NCI-H1105 (cell line): ENCODE measurements at regions not wholly inside any gene's neighbourhood (a gene's known extent, or its start where the extent isn't known, plus 50 kb on each side); places are given as distances from the start of the nearest gene placed in this dataset.
A peak's percentile ranks its signal among the peaks of the same experiment; 100 is the strongest.

ENCODE experiments used
- DNase-seq: peaks from one replicate; lab custom pipeline; 2025; lab: John Stamatoyannopoulos, UW

DNA sequence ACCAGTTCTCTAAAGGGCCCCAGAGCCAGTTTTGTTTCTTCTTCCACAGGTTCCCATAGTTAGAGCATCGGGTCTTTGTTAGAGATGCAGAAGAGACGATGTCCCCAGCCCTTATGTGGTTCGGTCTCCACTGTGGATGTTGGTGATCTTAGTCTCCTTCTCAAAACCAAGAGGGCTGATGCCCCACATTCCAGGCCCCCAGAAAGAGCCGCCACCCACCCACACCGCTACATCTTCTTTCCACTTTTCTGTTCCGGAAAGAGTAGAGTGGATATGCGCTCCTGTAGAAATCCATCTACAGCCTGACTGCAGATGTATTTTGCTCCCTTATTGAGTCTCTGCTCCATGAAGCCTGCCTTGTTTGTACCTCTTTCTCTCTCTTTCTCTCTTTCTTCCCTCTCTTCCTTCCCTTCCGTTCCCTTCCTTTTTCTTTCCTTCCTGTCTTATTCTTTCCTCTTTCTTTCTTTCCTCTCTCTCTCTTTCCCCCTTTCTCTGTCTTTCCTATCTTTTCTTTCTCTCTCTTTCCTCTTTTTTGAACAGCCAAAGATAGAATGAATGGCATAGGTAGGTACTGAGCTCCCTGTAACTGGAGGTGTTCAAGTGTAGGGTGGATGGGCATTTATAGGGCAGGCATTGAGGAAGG is 224.3 kb downstream of the SEC14L1 start:
- DNase-seq: no peak

GRCh38 chr17:77365584-77366186 is 224.9 kb downstream of the SEC14L1 start:
- DNase-seq: no peak

DNA sequence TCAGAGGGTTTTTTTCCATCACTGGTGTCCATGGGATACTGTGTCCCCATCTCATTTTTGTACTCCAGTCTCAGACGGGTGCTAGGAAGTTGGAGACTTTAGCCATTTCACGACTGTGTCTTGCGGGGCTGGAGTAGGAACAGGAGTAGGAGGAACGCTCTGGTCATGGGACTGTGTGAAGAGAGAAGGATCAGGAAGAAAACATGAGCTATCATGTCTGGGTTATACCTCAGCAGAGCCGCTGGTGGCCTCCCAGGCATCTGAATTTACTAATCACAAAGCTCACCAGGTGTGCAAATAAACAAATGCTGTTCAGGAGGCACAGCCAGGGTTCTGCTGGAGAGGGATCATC is 225.4 kb downstream of the SEC14L1 start:
- no peak for DNase-seq

DNA sequence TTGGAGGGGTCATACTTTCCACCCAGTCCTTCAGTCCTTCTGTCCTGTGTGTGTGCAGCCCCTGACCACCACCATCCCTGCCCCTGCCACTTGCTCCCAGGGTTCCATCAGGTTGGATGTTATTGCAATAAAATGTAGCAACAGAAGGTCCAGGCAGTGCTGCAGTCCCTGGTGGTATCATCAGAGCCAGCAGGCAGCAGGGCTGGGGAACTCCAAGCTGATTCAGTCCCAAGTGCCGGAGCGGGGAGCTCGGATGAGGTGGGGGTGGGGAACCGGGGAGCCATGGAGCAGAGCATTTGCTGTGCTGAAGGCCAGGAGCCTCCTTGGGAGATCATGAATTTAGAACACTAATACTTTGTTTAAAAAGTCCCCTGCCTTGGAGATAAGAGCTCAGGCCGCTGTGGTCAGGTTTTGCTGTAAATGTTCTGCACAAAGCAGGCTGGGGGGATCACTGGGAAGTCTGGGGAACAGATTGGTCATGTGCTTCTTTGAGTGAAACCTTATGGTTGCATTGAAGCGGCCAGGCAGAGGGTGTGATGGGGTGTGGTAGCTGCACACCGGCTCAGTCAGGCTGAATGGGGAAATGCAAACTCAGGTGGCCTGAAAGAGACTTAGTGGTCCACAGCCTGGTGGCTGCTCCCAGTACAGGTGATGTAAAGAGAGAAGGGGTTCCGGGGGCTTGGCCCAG is 225.9 kb downstream of the SEC14L1 start:
- DNase-seq: no peak

DNA sequence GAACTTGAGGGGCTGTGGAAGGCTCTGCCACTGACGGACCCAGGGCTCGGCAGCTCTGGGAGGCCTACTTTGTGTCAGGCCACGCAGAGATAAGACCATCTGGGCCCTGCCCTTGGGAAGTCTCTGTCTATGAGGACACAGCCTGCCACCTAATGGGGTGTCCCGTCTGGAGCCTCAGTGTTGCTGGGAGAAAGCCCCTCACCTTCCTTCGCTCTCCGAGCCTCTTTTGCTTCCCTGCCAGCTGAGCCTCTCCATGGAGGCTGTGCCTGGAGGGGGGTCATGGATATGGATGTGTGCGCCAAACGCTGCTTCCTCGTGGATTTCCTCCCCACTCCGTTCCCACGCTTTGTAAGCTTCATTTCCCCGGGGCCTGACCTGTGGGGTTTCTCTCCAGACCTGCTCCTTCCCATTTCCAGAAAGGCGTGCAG is 228.8 kb downstream of the SEC14L1 start:
- no peak for DNase-seq

- DNase-seq: no peak
These were observed 229.8 kb downstream of the SEC14L1 start for GRCh38 chr17:77370586-77370985.

GRCh38 chr17:77371117-77371887 is 230.5 kb downstream of the SEC14L1 start:
- DNase-seq: no peak

- DNase-seq: no peak
These were observed 231.2 kb downstream of the SEC14L1 start for GRCh38 chr17:77371888-77372443.

- DNase-seq: peak; percentile 35
These were observed 231.9 kb downstream of the SEC14L1 start for GRCh38 chr17:77372444-77373298.

- no peak for DNase-seq
These were observed 232.8 kb downstream of the SEC14L1 start for GRCh38 chr17:77373299-77374169.

DNA sequence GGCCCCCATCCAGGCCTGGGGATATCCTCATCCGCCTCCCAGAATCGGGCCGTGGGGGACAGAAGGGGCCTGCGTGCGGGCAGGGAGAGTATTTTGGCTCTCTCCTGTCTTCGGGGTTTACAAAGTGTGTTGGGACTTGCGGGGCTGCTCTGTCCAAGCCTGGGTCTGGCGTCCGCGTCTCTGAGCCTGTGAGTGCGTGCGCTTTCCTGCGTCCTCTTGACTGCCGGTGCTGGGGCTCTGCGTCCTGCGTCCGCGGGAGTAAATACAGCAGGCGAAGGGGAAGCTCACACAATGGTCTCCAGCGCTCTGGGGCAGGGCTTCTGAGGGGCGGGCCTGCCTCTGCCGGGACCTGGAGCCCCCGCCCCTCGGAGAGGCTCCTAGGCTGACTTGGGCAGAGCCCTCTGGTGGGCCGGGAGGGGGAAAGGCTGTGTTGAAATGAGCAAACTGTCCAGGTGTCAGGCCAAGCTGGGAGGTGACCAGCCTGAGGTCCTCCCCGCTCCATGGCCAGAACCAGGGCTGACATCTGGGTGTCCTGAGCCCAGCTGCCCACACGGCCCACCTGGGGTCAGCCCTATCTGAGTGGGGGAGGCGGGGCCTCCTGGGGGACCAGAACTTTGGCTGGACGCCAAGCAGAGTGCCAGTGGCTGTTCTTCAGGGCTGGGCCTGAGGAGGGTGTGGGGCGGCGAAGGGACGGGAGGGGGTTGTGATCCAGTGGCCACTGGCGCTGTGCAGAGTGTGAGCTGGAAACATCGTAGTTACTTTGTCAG is 233.6 kb downstream of the SEC14L1 start:
- DNase-seq: no peak

- no peak for DNase-seq
These were observed 234.5 kb downstream of the SEC14L1 start for GRCh38 chr17:77375108-77375916.

GRCh38 chr17:77375917-77376651 is 235.3 kb downstream of the SEC14L1 start:
- no peak for DNase-seq

DNA sequence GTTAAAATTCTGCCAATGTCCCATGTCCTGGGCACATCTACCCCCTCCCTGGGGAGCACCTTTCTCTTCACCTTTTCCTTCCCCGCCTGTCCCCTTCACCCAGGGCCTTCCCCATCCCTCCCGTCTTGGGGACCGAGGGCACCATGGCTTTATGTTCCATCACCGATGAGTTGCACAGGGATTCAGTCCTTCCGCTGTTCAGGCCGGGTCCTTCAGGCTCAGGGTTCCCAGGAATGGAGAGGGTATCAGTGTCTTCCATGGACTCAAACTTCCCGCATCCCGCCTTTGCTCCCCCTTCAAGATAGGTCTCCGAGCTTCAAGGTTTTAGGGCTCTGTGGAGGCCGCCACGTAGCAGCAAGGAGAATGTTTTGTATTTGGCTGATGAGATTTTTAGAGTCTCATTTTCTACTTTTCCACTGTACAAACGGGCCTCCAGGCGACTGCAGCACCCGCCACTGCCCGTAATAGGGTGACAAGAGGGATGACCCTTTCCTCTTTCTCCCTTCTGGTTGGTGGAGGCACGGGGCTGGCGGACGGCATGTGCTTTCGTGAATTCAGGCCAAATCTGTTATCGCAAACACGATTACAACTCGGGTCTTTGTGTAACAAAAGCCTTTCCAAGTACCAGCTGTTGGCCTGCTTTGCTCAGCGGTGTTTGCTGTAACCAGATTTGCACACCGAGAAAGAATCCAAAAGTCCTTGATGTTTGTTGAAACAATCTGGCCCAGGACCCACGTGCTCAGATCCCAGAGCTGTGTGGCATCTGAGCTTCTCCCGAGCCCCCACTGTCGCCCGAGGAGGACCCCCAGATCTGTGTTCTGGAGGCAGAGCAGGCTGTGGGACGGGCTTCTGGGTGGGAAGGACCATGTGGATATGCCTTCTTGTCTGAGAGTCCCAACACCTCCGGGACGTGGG is 236.3 kb downstream of the SEC14L1 start:
- no peak for DNase-seq

DNA sequence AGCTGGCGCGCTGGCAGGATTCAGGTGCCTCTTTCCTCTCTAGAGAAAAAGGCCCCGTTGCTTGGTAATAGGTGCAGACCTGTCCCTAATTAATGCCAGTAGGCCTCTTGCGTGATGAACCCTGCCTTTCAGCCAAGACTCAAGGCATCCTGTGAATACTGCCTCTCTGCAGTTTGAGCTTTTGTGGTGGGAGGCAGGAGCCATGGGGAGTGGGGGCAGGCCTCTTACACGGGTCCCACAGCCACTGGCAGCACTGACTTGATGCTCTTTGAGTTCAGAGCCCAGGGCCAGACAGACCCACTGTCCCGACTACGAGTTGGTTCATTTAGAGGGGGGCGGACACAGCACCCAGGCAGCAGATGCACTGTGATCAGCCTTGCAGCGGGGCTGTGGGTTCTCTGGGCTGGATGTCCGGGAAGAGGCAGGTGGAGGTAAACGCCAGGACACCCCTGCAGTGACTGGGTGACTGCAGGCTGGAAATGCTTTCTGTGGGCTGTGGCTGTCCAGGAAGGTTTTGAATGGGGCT is 237.0 kb downstream of the SEC14L1 start:
- no peak for DNase-seq

DNA sequence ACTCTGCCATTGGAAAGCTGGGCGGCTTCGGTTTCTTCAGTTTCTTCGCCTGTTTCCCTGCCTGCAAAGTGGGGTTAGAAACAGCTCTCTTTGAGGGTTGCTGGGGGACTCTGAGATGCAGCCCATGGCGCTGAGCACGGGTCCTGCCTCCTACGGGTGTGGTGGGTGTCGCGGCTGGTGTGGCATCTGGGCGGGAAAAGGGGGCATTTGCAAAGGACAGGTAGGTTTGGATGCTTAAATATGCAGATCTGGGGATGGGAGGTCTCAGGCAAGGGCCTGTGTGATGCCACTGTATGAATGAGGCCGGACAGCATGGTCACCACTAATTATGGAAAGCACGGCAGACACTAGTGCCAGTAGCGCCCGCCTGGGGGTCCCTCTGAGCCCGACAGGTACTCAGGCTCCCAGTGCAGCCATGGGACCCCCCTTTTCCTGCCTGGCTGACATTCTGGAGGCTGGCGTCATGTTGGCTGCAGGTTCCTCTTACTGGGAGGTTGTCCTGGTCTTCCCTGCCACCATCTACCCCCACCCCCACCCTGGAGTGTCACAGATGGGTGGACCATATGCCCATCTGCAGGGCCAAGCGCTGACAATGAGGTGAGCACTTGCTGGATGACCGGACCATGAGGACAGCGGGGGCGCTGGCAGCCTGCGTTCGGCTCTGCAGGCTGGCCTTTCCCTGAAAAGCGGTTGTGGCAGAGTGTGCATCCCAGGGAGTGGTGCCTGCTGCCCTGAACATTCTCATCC is 237.7 kb downstream of the SEC14L1 start:
- DNase-seq: no peak
